BE2C (cell line): ENCODE measurements at regions not wholly inside any gene's neighbourhood (a gene's known extent, or its start where the extent isn't known, plus 50 kb on each side); places are given as distances from the start of the nearest gene placed in this dataset.
"Not testable (repeated sequence)": the region's sequence is repeated elsewhere in the genome, so short reads cannot be mapped to it uniquely, and the experiment has no call there.

Experiments
- DNase-seq: peaks from one replicate; pipeline ENCODE4 v3.0.0-alpha.2; 2020
- H3K27me3 ChIP-seq: fragments of 250-450 bp; sonication (Bioruptor Pico); 2 replicates; pipeline ENCODE4 v1.5.1; 2020; ENCODE audit warnings: mild to moderate bottlenecking
- H3K36me3 ChIP-seq: fragments of 250-450 bp; sonication (Bioruptor Pico); 2 replicates; pipeline ENCODE4 v1.5.1; 2020; ENCODE audit warnings: mild to moderate bottlenecking
- H3K4me1 ChIP-seq: fragments of 250-450 bp; sonication (Bioruptor Pico); 2 replicates; pipeline ENCODE4 v1.5.1; 2020
- H3K4me3 ChIP-seq: 2 replicates; pipeline ENCODE4 v1.5.1; 2011; ENCODE audit warnings: low read depth, low read length
- H3K9me3 ChIP-seq: fragments of 250-450 bp; sonication (Bioruptor Pico); 2 replicates; pipeline ENCODE4 v1.5.1; 2020
- CTCF ChIP-seq: IDR thresholded peaks from 2 replicates; pipeline ENCODE4 v1.5.1; 2012; ENCODE audit warnings: mild to moderate bottlenecking, low read depth, low read length

- Histone ChIP-seq H3K36me3 (no peaks in the 10 kb centered on the region), H3K9me3 (no peaks in the 10 kb centered on the region), H3K4me3 (no peak overlapping the region), H3K4me1 (no peaks in the 10 kb centered on the region), H3K27me3 (no peaks in the 10 kb centered on the region)
- TF ChIP-seq CTCF, result no peak
- DNase-seq, result no peak
These were observed 195.1 kb upstream of the CTNND2 start for GRCh38 chr5:12099296-12099695.

GRCh38 chr5:12095808-12096281 is 191.6 kb upstream of the CTNND2 start:
- no peak for TF ChIP-seq CTCF
- no peak for DNase-seq

GRCh38 chr5:12093586-12093985 is 189.3 kb upstream of the CTNND2 start:
- Histone ChIP-seq H3K27me3 (no peaks in the 10 kb centered on the region), H3K4me1 (no peaks in the 10 kb centered on the region), H3K36me3 (no peaks in the 10 kb centered on the region), H3K4me3 (no peak overlapping the region), H3K9me3 (no peaks in the 10 kb centered on the region)
- TF ChIP-seq CTCF, result no peak
- DNase-seq, result no peak

More at GRCh38 chr5:12095808-12096281, 191.6 kb upstream of the CTNND2 start:
- no peaks in the 10 kb centered on the region for H3K4me1 ChIP-seq
- H3K36me3 ChIP-seq, result no peaks in the 10 kb centered on the region
- no peaks in the 10 kb centered on the region for H3K27me3 ChIP-seq
- no peaks in the 10 kb centered on the region for H3K9me3 ChIP-seq
- no peak overlapping the region for H3K4me3 ChIP-seq

GRCh38 chr5:12080761-12081160 is 176.5 kb upstream of the CTNND2 start:
- no peak for TF ChIP-seq CTCF

GRCh38 chr5:12078286-12078685 is 174.0 kb upstream of the CTNND2 start:
- not testable (repeated sequence) for H3K4me1 ChIP-seq, DNase-seq, H3K4me3 ChIP-seq, H3K27me3 ChIP-seq, H3K9me3 ChIP-seq, H3K36me3 ChIP-seq

More at GRCh38 chr5:12080761-12081160, 176.5 kb upstream of the CTNND2 start:
- no peaks in the 10 kb centered on the region; the same call in 1 of the 2 replicates for H3K9me3 ChIP-seq
- H3K4me3 ChIP-seq, result no peak overlapping the region
- H3K4me1 ChIP-seq, result no peaks in the 10 kb centered on the region
- DNase-seq, result no peak
- H3K27me3 ChIP-seq, result no peaks in the 10 kb centered on the region
- H3K36me3 ChIP-seq, result no peaks in the 10 kb centered on the region

- TF ChIP-seq CTCF, result no peak
- Histone ChIP-seq H3K36me3 (no peaks in the 10 kb centered on the region), H3K4me1 (no peaks in the 10 kb centered on the region), H3K27me3 (no peaks in the 10 kb centered on the region), H3K9me3 (no peaks in the 10 kb centered on the region; the same call in 1 of the 2 replicates), H3K4me3 (no peak overlapping the region)
- DNase-seq, result no peak
These were observed 169.2 kb upstream of the CTNND2 start for GRCh38 chr5:12073426-12073825.

- no peak for DNase-seq
- TF ChIP-seq CTCF, result no peak
- Histone ChIP-seq H3K27me3 (no peaks in the 10 kb centered on the region), H3K4me3 (no peak overlapping the region), H3K4me1 (no peaks in the 10 kb centered on the region), H3K9me3 (no peaks in the 10 kb centered on the region; the same call in 1 of the 2 replicates), H3K36me3 (no peaks in the 10 kb centered on the region)
These were observed 168.2 kb upstream of the CTNND2 start for GRCh38 chr5:12072441-12072840.
